Thoracic aorta (tissue), 2 donors: ENCODE measurements at regions not wholly inside any gene's neighbourhood (a gene's known extent, or its start where the extent isn't known, plus 50 kb on each side); places are given as distances from the start of the nearest gene placed in this dataset.

Experiments used
- ATAC-seq: fragments of 150-250 bp; one replicate; pipeline ENCODE4 v1.8.0; 2017; ENCODE audit warnings: low read depth; ENCODE audit not compliant: insufficient number of reproducible peaks, low FRiP score
- DNase-seq: peaks from one replicate; pipeline ENCODE4 v3.0.0-alpha.2; 2020; ENCODE audit warnings: low spot score
- H3K27ac ChIP-seq, 2 donors: fragments of 200-600 bp; sonication (generic); 1 replicate in 1 of 2; 2 replicates in 1 of 2; pipeline ENCODE4 v1.5.1; 2016; ENCODE audit warnings: mild to moderate bottlenecking in 2 of 2, moderate library complexity in 2 of 2
- H3K27me3 ChIP-seq: fragments of 200-600 bp; sonication (generic); replicated peaks from 2 replicates; pipeline ENCODE4 v1.6.0; 2016; ENCODE audit warnings: mild to moderate bottlenecking; ENCODE audit not compliant: insufficient read depth
- H3K36me3 ChIP-seq: fragments of 200-600 bp; sonication (generic); one replicate; pipeline ENCODE4 v1.5.1; 2016
- H3K4me1 ChIP-seq, 2 donors: fragments of 200-600 bp; sonication (generic); 1 replicate in 1 of 2; 2 replicates in 1 of 2; pipeline versions ENCODE4 v1.5.1 to v1.6.0; 2016; ENCODE audit warnings: low read depth in 2 of 2, mild to moderate bottlenecking in 1 of 2; ENCODE audit not compliant: control insufficient read depth in 1 of 2
- H3K4me3 ChIP-seq: fragments of 200-600 bp; sonication (generic); 2 replicates; pipeline ENCODE4 v1.5.1; 2016; ENCODE audit warnings: mild to moderate bottlenecking
- H3K9me3 ChIP-seq: fragments of 200-600 bp; sonication (generic); 2 replicates; pipeline ENCODE4 v1.5.1; 2016
- TF ChIP-seq, protein P1 (sequence below): fragments of 200-600 bp; sonication (generic); IDR thresholded peaks from one replicate; pipeline ENCODE4 v1.5.1; 2019; ENCODE audit warnings: antibody characterized with exemption

DNA sequence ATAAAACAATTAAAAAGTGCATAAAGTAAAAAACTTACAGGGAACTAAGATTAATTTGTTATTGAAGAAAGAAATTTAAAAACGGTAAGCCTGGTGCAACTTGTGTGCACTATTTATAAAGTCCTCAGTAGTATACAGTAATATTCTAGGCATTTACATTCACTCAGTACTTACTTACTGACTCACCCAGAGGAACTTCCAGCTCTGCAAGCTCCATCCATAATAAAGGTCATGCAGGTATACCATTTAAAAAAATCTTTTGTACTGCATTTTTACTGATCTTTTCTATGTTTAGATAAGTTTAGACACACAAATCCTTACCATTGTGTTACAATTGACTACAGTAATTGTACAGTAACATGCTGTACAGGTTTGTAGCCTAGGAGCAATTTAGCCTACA is 51.5 kb upstream of the NXPH2 start:
- H3K27me3 ChIP-seq = no peaks in the 10 kb centered on the region
- H3K27ac ChIP-seq = no peak overlapping the region
- TF ChIP-seq, protein P1, sequence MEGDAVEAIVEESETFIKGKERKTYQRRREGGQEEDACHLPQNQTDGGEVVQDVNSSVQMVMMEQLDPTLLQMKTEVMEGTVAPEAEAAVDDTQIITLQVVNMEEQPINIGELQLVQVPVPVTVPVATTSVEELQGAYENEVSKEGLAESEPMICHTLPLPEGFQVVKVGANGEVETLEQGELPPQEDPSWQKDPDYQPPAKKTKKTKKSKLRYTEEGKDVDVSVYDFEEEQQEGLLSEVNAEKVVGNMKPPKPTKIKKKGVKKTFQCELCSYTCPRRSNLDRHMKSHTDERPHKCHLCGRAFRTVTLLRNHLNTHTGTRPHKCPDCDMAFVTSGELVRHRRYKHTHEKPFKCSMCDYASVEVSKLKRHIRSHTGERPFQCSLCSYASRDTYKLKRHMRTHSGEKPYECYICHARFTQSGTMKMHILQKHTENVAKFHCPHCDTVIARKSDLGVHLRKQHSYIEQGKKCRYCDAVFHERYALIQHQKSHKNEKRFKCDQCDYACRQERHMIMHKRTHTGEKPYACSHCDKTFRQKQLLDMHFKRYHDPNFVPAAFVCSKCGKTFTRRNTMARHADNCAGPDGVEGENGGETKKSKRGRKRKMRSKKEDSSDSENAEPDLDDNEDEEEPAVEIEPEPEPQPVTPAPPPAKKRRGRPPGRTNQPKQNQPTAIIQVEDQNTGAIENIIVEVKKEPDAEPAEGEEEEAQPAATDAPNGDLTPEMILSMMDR = no peak
- no peaks in the 10 kb centered on the region for H3K9me3 ChIP-seq
- no peak for DNase-seq
- no peak for ATAC-seq
- H3K36me3 ChIP-seq = no peaks in the 10 kb centered on the region
- no peaks in the 10 kb centered on the region for H3K4me1 ChIP-seq
- H3K4me3 ChIP-seq = no peak overlapping the region

DNA sequence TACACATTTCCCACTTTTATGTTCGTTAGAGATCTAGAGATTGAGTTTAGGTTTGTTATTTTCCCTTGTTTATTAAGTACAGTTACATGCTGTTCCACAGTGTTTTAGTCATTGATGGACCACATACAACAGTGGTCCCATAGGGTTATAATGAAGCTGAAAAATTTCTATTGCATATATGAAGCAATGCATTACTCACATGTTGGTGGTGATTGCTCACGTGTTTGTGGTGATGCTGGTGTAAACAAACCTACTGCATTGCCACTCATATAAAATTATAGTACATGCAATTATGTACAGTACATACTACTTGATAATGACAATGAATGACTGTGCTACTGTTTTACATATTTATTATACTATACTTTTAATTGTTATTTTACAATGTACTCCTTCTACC is 51.0 kb upstream of the NXPH2 start:
- H3K4me3 ChIP-seq = no peak overlapping the region
- no peaks in the 10 kb centered on the region for H3K27me3 ChIP-seq
- no peaks in the 10 kb centered on the region for H3K36me3 ChIP-seq
- no peak for DNase-seq
- H3K27ac ChIP-seq = no peak overlapping the region
- no peaks in the 10 kb centered on the region for H3K9me3 ChIP-seq
- no peak for ATAC-seq
- H3K4me1 ChIP-seq = no peaks in the 10 kb centered on the region
- TF ChIP-seq, protein P1 = no peak

DNA sequence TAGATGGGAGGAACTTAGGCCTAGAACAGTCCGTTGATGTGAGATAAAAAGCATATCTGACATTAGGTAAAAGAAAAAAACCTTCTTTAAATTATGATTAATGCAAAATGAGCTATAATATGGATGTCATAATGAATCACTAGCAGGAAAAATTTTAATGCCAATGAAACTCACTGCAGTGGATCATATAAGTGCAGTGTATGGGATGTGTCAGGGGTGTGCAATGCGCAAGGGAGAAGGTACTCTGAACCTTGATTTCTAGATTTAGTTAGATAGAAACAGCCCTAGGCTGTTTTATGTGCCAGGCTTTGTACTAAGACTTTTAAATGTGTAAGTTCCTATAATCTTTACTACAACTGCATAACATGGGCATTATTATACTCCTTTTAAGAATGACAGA is 50.4 kb upstream of the NXPH2 start:
- H3K27me3 ChIP-seq = no peaks in the 10 kb centered on the region
- TF ChIP-seq, protein P1 = no peak
- ATAC-seq (no peak), DNase-seq (no peak)
- no peaks in the 10 kb centered on the region for H3K4me1 ChIP-seq
- H3K9me3 ChIP-seq = no peaks in the 10 kb centered on the region
- H3K4me3 ChIP-seq = no peak overlapping the region
- no peaks in the 10 kb centered on the region for H3K36me3 ChIP-seq
- no peak overlapping the region for H3K27ac ChIP-seq
